AG09309 (cell line): ENCODE measurements at regions not wholly inside any gene's neighbourhood (a gene's known extent, or its start where the extent isn't known, plus 50 kb on each side); places are given as distances from the start of the nearest gene placed in this dataset.

Source experiments
- DNase-seq: peaks from one replicate; pipeline ENCODE4 v3.0.0-alpha.2; 2010; ENCODE audit warnings: low read depth
- H3K4me3 ChIP-seq: 2 replicates; pipeline ENCODE4 v1.5.1; 2011; ENCODE audit warnings: mild to moderate bottlenecking, low read depth, low read length, moderate library complexity; ENCODE audit not compliant: control insufficient read depth
- TF ChIP-seq, protein P1 (sequence below): IDR thresholded peaks from 2 replicates; pipeline ENCODE4 v1.5.1; 2011; ENCODE audit warnings: mild to moderate bottlenecking, low read depth, low read length, inconsistent platforms; ENCODE audit not compliant: insufficient read depth, control insufficient read depth; ENCODE audit errors: missing control alignments

GRCh38 chr16:59611556-59611955, 877.4 kb upstream of the GOT2 start:
- TF ChIP-seq, protein P1, sequence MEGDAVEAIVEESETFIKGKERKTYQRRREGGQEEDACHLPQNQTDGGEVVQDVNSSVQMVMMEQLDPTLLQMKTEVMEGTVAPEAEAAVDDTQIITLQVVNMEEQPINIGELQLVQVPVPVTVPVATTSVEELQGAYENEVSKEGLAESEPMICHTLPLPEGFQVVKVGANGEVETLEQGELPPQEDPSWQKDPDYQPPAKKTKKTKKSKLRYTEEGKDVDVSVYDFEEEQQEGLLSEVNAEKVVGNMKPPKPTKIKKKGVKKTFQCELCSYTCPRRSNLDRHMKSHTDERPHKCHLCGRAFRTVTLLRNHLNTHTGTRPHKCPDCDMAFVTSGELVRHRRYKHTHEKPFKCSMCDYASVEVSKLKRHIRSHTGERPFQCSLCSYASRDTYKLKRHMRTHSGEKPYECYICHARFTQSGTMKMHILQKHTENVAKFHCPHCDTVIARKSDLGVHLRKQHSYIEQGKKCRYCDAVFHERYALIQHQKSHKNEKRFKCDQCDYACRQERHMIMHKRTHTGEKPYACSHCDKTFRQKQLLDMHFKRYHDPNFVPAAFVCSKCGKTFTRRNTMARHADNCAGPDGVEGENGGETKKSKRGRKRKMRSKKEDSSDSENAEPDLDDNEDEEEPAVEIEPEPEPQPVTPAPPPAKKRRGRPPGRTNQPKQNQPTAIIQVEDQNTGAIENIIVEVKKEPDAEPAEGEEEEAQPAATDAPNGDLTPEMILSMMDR: no peak
- no peak overlapping the region for H3K4me3 ChIP-seq
- no peak for DNase-seq

DNA sequence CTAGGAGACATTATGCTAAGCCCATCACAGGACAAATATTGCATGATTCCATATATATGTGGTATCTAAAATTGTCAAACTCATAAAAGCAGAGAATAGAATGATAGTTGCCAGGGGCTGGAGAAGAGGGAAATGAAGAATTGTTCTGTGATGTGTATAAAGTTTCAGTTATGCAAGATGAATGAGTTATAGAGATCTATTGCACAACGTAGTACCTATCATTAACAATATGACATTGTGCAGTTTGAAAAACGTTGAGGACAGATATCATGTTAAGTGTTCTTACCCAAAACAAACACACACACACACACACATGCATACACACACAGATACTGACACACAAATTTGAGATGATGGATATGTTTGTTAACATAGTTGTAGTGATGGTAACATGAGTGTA, 871.6 kb upstream of the GOT2 start:
- TF ChIP-seq, protein P1: no peak
- no peak overlapping the region for H3K4me3 ChIP-seq
- DNase-seq: no peak

- TF ChIP-seq, protein P1: no peak
- no peak overlapping the region for H3K4me3 ChIP-seq
- no peak for DNase-seq
These were observed 870.2 kb upstream of the GOT2 start for GRCh38 chr16:59604354-59604753.

DNA sequence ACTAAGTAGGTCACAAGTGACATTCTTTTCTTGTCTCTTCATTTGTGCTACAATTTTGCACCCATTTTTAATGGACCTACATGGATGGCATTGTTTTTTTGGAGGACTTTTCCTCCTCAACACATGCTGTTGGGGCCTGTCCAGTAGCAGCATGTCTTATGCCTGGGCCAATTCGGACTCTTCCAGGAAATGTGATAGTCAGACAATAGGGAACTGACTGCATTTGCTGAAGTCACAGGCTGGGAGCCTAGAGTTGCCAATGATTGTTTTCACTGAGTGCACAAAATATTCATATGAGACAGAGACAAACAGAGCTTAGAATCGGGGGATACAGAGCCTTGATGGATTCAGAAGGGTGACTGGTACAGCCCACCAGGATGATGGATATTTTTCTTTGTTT, 867.3 kb upstream of the GOT2 start:
- no peak for DNase-seq
- H3K4me3 ChIP-seq: no peak overlapping the region
- TF ChIP-seq, protein P1: no peak

DNA sequence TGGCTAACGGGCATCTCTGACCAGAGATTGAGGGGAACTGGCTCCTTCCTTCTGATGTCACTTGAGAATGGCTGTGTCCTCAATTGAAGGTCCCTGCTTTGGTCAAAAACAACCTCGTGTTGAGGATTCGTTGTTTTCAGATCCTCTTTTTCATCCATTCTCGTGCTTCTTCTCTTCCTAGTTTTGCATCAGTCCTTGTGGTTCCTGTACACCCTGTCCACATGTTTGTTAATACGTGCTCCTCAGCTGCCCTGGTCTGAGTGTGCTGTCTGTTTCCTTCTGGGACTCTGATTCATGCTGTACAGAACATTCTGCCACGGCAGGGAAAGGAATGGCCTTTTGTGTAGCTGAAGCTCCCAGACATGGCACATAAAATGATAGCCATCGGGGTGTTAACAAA, 863.2 kb upstream of the GOT2 start:
- TF ChIP-seq, protein P1: no peak
- no peak for DNase-seq
- H3K4me3 ChIP-seq: no peak overlapping the region

GRCh38 chr16:59596693-59597092, 862.6 kb upstream of the GOT2 start:
- TF ChIP-seq, protein P1: no peak
- DNase-seq: no peak
- H3K4me3 ChIP-seq: no peak overlapping the region

GRCh38 chr16:59593194-59593661, 859.1 kb upstream of the GOT2 start:
- no peak overlapping the region for H3K4me3 ChIP-seq
- DNase-seq: peak; percentile 61
- TF ChIP-seq, protein P1: no peak
